IMR-90 (cell line): ENCODE measurements at regions not wholly inside any gene's neighbourhood (a gene's known extent, or its start where the extent isn't known, plus 50 kb on each side); places are given as distances from the start of the nearest gene placed in this dataset.

Source experiments
- ATAC-seq: fragments of 200-7000 bp; cut with Tn5 transposase; 2 replicates; pipeline ENCODE4 v1.9.1; 2020; ENCODE audit warnings: low read depth, mild to moderate bottlenecking, moderate library complexity
- BruUV-seq: library from RNA; stranded (reverse); fragments of 400-500 nt; replicated peaks from 2 replicates; lab custom pipeline; 2021; lab: Mats Ljungman, UMichigan
- CTCF ChIA-PET: fragments of 300-600 bp; formaldehyde crosslinking; extraction: SDS; loops from one replicate; lab custom pipeline; 2021; ENCODE audit warnings: antibody characterized with exemption; lab: Yijun Ruan, JAX
- POLR2A ChIA-PET: fragments of 300-600 bp; sonication (Branson Sonifier 250); formaldehyde crosslinking; loops from one replicate; lab custom pipeline; 2022; ENCODE audit warnings: antibody characterized with exemption; ENCODE audit not compliant: unreplicated experiment; lab: Charles Lee
- DNase-seq: peaks from one replicate; pipeline ENCODE4 v3.0.0; 2013
- H2AFZ ChIP-seq: replicated peaks from 2 replicates; pipeline ENCODE3; 2013; ENCODE audit warnings: low read length, mild to moderate bottlenecking; ENCODE audit not compliant: poor library complexity
- H2AK5ac ChIP-seq: 2 replicates; pipeline ENCODE4 v1.6.1; 2013; ENCODE audit warnings: low read depth, low read length, inconsistent platforms
- H2AK9ac ChIP-seq: replicated peaks from 2 replicates; pipeline ENCODE3; 2013; ENCODE audit warnings: mild to moderate bottlenecking, low read depth, low read length, moderate library complexity; ENCODE audit not compliant: poor library complexity
- H2BK120ac ChIP-seq: 2 replicates; pipeline ENCODE4 v1.6.1; 2013; ENCODE audit warnings: low read depth, low read length, inconsistent platforms
- H2BK15ac ChIP-seq: 3 replicates; pipeline ENCODE4 v1.6.1; 2013; ENCODE audit warnings: low read depth, low read length, inconsistent platforms
- H2BK20ac ChIP-seq: 2 replicates; pipeline ENCODE4 v1.6.1; 2013; ENCODE audit warnings: low read depth, mild to moderate bottlenecking, inconsistent platforms, low read length, moderate library complexity
- H2BK5ac ChIP-seq: 2 replicates; pipeline ENCODE4 v1.6.1; 2013; ENCODE audit warnings: mild to moderate bottlenecking, low read depth, low read length, inconsistent platforms; ENCODE audit not compliant: poor library complexity, severe bottlenecking
- H3K14ac ChIP-seq: replicated peaks from 2 replicates; pipeline ENCODE4 v1.6.1; 2013; ENCODE audit warnings: low read depth, low read length, inconsistent platforms
- H3K18ac ChIP-seq: 2 replicates; pipeline ENCODE4 v1.6.1; 2013; ENCODE audit warnings: low read depth, low read length, control low read depth
- H3K23ac ChIP-seq: 2 replicates; pipeline ENCODE4 v1.6.1; 2013; ENCODE audit warnings: low read depth, low read length, inconsistent platforms
- H3K27ac ChIP-seq: 2 replicates; pipeline ENCODE4 v1.5.1; 2013; ENCODE audit warnings: mild to moderate bottlenecking, control low read depth, low read length; ENCODE audit not compliant: insufficient read depth
- H3K27me3 ChIP-seq: 2 replicates; pipeline ENCODE4 v1.6.1; 2013; ENCODE audit warnings: low read length; ENCODE audit not compliant: control insufficient read depth, insufficient read depth
- H3K36me3 ChIP-seq: 2 replicates; pipeline ENCODE4 v1.6.1; 2013; ENCODE audit warnings: low read length, mixed read lengths; ENCODE audit not compliant: control insufficient read depth, insufficient read depth
- H3K4ac ChIP-seq: 2 replicates; pipeline ENCODE4 v1.6.1; 2013; ENCODE audit warnings: low read depth, low read length, inconsistent platforms
- H3K4me1 ChIP-seq: 2 replicates; pipeline ENCODE4 v1.6.1; 2013; ENCODE audit warnings: low read length, mixed read lengths; ENCODE audit not compliant: control insufficient read depth, insufficient read depth
- H3K4me2 ChIP-seq: 2 replicates; pipeline ENCODE4 v1.6.1; 2013; ENCODE audit warnings: low read depth, mild to moderate bottlenecking, control low read depth, low read length, moderate library complexity
- H3K4me3 ChIP-seq: 2 replicates; pipeline ENCODE4 v1.5.1; 2013; ENCODE audit warnings: low read depth, mild to moderate bottlenecking, control low read depth, low read length, moderate library complexity; ENCODE audit not compliant: insufficient read depth
- H3K56ac ChIP-seq: 2 replicates; pipeline ENCODE4 v1.6.1; 2013; ENCODE audit warnings: low read length, inconsistent platforms; ENCODE audit not compliant: insufficient read depth; ENCODE audit errors: extremely low read depth
- H3K79me1 ChIP-seq, 2 experiments: 2 replicates each; pipeline ENCODE4 v1.6.1; 2013; ENCODE audit warnings: low read length in 2 of 2, inconsistent platforms in 1 of 2, low read depth in 1 of 2
- H3K9ac ChIP-seq: 2 replicates; pipeline ENCODE4 v1.6.1; 2013; ENCODE audit warnings: low read depth, low read length, control low read depth
- H3K9me1 ChIP-seq: 2 replicates; pipeline ENCODE4 v1.6.1; 2013; ENCODE audit warnings: low read length, inconsistent platforms; ENCODE audit not compliant: insufficient read depth
- H3K9me3 ChIP-seq: 2 replicates; pipeline ENCODE4 v1.6.1; 2013; ENCODE audit warnings: low read length; ENCODE audit not compliant: control insufficient read depth, insufficient read depth
- H4K20me1 ChIP-seq: 2 replicates; pipeline ENCODE4 v1.6.1; 2013; ENCODE audit warnings: low read length, inconsistent platforms; ENCODE audit not compliant: insufficient read depth
- H4K5ac ChIP-seq: 2 replicates; pipeline ENCODE4 v1.6.1; 2013; ENCODE audit warnings: mild to moderate bottlenecking, low read depth, low read length, control low read depth
- H4K8ac ChIP-seq, 2 experiments: 2 replicates each; pipeline ENCODE4 v1.6.1; 2013; ENCODE audit warnings: low read depth in 2 of 2, low read length in 2 of 2, control low read depth in 1 of 2, inconsistent platforms in 1 of 2
- H4K91ac ChIP-seq: 2 replicates; pipeline ENCODE4 v1.6.1; 2013; ENCODE audit warnings: low read depth, low read length, inconsistent platforms; ENCODE audit not compliant: insufficient read depth
- BHLHE40 ChIP-seq: fragments of 150-350 bp; IDR thresholded peaks from 2 replicates; pipeline ENCODE4 v1.6.1; 2016; ENCODE audit warnings: mild to moderate bottlenecking, low read depth, low read length
- CEBPB ChIP-seq: IDR thresholded peaks from 2 replicates; pipeline ENCODE4 v1.6.1; 2012; ENCODE audit warnings: low read depth, low read length, improper control_type of control experiment
- CHD1 ChIP-seq: IDR thresholded peaks from 2 replicates; pipeline ENCODE4 v1.6.1; 2012; ENCODE audit warnings: low read depth, low read length, improper control_type of control experiment
- FOS ChIP-seq: fragments of 150-350 bp; IDR thresholded peaks from 2 replicates; pipeline ENCODE4 v1.6.1; 2016; ENCODE audit warnings: low read depth, low read length
- MAFK ChIP-seq: IDR thresholded peaks from 2 replicates; pipeline ENCODE4 v1.6.1; 2012; ENCODE audit warnings: low read depth, low read length, improper control_type of control experiment
- MAZ ChIP-seq: IDR thresholded peaks from 2 replicates; pipeline ENCODE4 v1.6.1; 2012; ENCODE audit warnings: low read depth, mild to moderate bottlenecking, low read length, improper control_type of control experiment, moderate library complexity, borderline replicate concordance
- MXI1 ChIP-seq: IDR thresholded peaks from 2 replicates; pipeline ENCODE4 v1.6.1; 2012; ENCODE audit warnings: low read depth, mild to moderate bottlenecking, low read length, moderate library complexity, borderline replicate concordance
- NFE2L2 ChIP-seq: fragments of 150-350 bp; IDR thresholded peaks from 2 replicates; pipeline ENCODE4 v1.6.1; 2016; ENCODE audit warnings: low read depth, mild to moderate bottlenecking, low read length
- POLR2A ChIP-seq: IDR thresholded peaks from 2 replicates; pipeline ENCODE4 v1.6.1; 2012; ENCODE audit warnings: mild to moderate bottlenecking, low read depth, low read length
- RAD21 ChIP-seq: IDR thresholded peaks from 2 replicates; pipeline ENCODE4 v1.6.1; 2012; ENCODE audit warnings: low read length, improper control_type of control experiment
- RCOR1 ChIP-seq: IDR thresholded peaks from 2 replicates; pipeline ENCODE4 v1.6.1; 2012; ENCODE audit warnings: mild to moderate bottlenecking, low read length, improper control_type of control experiment; ENCODE audit not compliant: insufficient replicate concordance
- RFX5 ChIP-seq: IDR thresholded peaks from 2 replicates; pipeline ENCODE4 v1.8.0; 2012; ENCODE audit warnings: low read depth, mild to moderate bottlenecking, low read length, moderate library complexity
- SMC3 ChIP-seq: fragments of 150-350 bp; IDR thresholded peaks from 2 replicates; pipeline ENCODE4 v1.6.1; 2016; ENCODE audit warnings: low read depth, mild to moderate bottlenecking, antibody characterized with exemption, low read length, moderate library complexity
- dilution Hi-C: fragments of 300-500 bp; cut with HindIII; formaldehyde crosslinking; loops from one replicate; pipeline ENCODE4 v1.14.3; 2018; ENCODE audit warnings: low sequenced_read_pairs; ENCODE audit not compliant: unreplicated experiment
- in situ Hi-C: fragments of 300-500 bp; cut with MboI; formaldehyde crosslinking; loops from 3 replicates; pipeline ENCODE4 v1.14.3; 2019; ENCODE audit warnings: low sequenced_read_pairs, inconsistent platforms, mixed read lengths
- intact Hi-C: fragments of 100-400 bp; cut with micrococcal nuclease; formaldehyde crosslinking; loops from 2 replicates; pipeline ENCODE4 v1.10.0; 2022
- TF ChIP-seq, protein P1 (sequence below): fragments of 150-350 bp; IDR thresholded peaks from 2 replicates; pipeline ENCODE4 v1.6.1; 2016; ENCODE audit warnings: low read depth, mild to moderate bottlenecking, low read length, moderate library complexity, borderline replicate concordance
- TF ChIP-seq, protein P2 (sequence below): fragments of 150-350 bp; IDR thresholded peaks from 2 replicates; pipeline ENCODE4 v1.6.1; 2017; ENCODE audit warnings: mild to moderate bottlenecking, antibody characterized with exemption, low read length, low read depth
- TF ChIP-seq, protein P3 (sequence below): conservative IDR thresholded peaks from 2 replicates; pipeline ENCODE4 v1.5.1; 2012; ENCODE audit warnings: mild to moderate bottlenecking, low read depth, low read length, improper control_type of control experiment

DNA sequence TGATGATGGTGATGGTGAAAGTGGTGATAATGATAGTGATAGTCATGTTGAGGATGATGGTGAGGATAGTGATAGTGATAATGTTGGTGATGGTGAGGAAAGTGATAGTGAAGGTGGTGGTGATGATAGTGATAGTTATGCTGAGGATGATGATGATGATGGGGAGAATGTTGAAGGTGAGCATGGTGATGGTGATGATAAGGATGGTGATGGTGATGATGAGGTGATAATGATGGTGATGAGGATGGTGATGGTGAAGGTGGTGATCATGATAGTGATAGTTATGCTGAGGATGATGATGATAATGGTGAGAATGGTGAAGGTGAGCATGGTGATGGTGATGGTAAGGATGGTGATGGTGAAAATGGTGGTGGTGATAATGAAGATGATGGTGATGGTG, 64.9 kb upstream of the ZNF337 start:
- Histone ChIP-seq H3K56ac (no peak overlapping the region), H3K36me3 (no peaks in the 10 kb centered on the region), H2BK15ac (no peak overlapping the region), H4K5ac (no peak overlapping the region), H3K79me1 (no peaks in the 10 kb centered on the region), H3K23ac (no peak overlapping the region), H2AK5ac (no peak overlapping the region), H4K20me1 (no peaks in the 10 kb centered on the region), H2BK20ac (no peak overlapping the region), H4K8ac (no peak overlapping the region), H2BK5ac (no peak overlapping the region), H2AK9ac (no peak overlapping the region), H3K9ac (no peak overlapping the region), H3K4ac (no peak overlapping the region), H2AFZ (no peak overlapping the region), H3K4me2 (no peak overlapping the region), H3K18ac (no peak overlapping the region), H3K4me3 (no peak overlapping the region), H3K27ac (no peak overlapping the region), H4K91ac (no peak overlapping the region), H3K9me1 (no peaks in the 10 kb centered on the region), H3K4me1 (no peaks in the 10 kb centered on the region), H3K9me3 (no peaks in the 10 kb centered on the region), H3K14ac (no peak overlapping the region), H3K27me3 (no peaks in the 10 kb centered on the region), H2BK120ac (no peak overlapping the region)
- POLR2A ChIA-PET: no interaction called here
- no peak for TF ChIP-seq POLR2A
- TF ChIP-seq RCOR1: no peak
- no peak for TF ChIP-seq CHD1
- TF ChIP-seq SMC3: no peak
- no peak for TF ChIP-seq BHLHE40
- no peak for TF ChIP-seq RAD21
- no peak for TF ChIP-seq CEBPB
- no peak for TF ChIP-seq MAFK
- no peak for TF ChIP-seq MXI1
- TF ChIP-seq, protein P1, sequence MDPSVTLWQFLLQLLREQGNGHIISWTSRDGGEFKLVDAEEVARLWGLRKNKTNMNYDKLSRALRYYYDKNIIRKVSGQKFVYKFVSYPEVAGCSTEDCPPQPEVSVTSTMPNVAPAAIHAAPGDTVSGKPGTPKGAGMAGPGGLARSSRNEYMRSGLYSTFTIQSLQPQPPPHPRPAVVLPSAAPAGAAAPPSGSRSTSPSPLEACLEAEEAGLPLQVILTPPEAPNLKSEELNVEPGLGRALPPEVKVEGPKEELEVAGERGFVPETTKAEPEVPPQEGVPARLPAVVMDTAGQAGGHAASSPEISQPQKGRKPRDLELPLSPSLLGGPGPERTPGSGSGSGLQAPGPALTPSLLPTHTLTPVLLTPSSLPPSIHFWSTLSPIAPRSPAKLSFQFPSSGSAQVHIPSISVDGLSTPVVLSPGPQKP: no peak
- TF ChIP-seq NFE2L2: no peak
- TF ChIP-seq RFX5: no peak
- no peak for TF ChIP-seq FOS
- no peak for TF ChIP-seq MAZ
- TF ChIP-seq, protein P2, sequence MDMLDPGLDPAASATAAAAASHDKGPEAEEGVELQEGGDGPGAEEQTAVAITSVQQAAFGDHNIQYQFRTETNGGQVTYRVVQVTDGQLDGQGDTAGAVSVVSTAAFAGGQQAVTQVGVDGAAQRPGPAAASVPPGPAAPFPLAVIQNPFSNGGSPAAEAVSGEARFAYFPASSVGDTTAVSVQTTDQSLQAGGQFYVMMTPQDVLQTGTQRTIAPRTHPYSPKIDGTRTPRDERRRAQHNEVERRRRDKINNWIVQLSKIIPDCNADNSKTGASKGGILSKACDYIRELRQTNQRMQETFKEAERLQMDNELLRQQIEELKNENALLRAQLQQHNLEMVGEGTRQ: no peak
- TF ChIP-seq, protein P3, sequence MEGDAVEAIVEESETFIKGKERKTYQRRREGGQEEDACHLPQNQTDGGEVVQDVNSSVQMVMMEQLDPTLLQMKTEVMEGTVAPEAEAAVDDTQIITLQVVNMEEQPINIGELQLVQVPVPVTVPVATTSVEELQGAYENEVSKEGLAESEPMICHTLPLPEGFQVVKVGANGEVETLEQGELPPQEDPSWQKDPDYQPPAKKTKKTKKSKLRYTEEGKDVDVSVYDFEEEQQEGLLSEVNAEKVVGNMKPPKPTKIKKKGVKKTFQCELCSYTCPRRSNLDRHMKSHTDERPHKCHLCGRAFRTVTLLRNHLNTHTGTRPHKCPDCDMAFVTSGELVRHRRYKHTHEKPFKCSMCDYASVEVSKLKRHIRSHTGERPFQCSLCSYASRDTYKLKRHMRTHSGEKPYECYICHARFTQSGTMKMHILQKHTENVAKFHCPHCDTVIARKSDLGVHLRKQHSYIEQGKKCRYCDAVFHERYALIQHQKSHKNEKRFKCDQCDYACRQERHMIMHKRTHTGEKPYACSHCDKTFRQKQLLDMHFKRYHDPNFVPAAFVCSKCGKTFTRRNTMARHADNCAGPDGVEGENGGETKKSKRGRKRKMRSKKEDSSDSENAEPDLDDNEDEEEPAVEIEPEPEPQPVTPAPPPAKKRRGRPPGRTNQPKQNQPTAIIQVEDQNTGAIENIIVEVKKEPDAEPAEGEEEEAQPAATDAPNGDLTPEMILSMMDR: no peak
- dilution Hi-C loops: no loop called here
- no peak for ATAC-seq
- no peak for DNase-seq
- no TSS peak for BruUV-seq
- CTCF ChIA-PET: no interaction called here
- intact Hi-C loops: no loop called here
- in situ Hi-C loops: no loop called here
